Activated CD4-positive, alpha-beta T cell treated with anti-CD3 and anti-CD28 coated beads for 1 hour (primary cell): ENCODE measurements at regions not wholly inside any gene's neighbourhood (a gene's known extent, or its start where the extent isn't known, plus 50 kb on each side); places are given as distances from the start of the nearest gene placed in this dataset.

ENCODE experiments used
- DNase-seq: peaks from one replicate; pipeline ENCODE4 v3.0.0-alpha.2; 2020

DNA sequence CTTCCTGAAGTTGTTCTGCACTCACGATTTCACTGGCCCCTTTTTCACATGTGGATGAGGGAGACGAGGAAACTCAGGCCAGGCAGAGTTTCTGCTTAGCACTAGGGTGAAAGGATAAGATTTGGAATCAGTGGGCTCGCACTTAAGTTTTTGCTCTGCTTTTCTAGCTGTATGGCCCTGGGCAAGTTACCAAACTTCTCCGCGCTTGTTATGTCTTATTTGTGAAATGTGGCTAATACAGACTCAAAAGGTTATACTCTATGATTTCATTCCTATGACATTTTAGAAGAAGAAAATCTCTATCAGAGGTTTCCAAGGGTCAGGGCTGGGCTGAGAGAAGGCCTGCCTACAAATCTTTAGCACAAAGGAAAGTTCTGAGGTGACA lies 191.9 kb upstream of the LRIG1 start:
- no peak for DNase-seq

DNA sequence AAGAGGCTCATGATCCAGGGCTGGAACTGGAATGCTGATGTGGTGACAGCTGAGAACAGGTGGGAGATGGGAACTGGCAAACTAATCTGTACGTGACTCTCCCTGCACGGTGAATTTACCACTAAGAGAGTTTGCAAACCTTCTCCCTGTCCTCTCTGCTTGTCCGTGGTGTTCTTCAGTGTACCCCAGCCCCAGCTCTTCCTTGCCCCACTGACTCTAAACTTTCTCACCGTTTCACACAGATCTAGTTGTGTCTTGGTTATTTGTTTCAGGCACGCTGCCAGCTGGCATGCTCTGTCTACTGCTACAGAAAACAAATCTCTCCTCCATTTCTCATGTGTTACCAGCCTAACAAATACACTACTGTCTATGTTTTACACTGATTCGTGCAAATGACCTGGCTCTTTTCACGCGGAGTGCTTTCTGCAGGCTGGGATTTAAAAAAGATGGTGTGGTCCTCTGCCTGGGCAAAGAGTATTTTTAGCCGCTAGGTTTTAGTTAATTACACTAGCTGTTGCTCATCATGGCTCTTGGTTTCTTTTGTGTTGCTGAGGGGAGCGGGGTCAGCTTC lies 192.7 kb upstream of the LRIG1 start:
- DNase-seq = no peak

DNA sequence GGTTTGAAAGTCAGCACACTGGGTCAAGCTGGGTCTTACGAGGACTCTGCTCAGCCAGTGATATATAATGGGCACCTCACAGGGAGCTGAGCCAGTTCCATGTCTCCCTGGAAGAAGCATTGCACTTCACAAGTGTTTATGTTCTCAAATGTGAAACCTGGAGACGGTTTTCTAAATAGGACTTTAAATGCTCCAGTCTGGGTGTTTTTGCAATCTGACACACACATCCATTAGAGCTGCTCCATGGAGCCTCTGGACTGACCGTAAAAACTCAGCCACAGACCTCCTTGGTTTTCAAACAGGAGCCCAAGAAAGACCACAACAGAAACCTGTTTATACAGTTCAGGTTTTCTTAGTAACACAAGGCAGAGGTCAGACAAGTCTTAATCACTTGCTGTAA lies 201.3 kb upstream of the LRIG1 start:
- DNase-seq = no peak

DNA sequence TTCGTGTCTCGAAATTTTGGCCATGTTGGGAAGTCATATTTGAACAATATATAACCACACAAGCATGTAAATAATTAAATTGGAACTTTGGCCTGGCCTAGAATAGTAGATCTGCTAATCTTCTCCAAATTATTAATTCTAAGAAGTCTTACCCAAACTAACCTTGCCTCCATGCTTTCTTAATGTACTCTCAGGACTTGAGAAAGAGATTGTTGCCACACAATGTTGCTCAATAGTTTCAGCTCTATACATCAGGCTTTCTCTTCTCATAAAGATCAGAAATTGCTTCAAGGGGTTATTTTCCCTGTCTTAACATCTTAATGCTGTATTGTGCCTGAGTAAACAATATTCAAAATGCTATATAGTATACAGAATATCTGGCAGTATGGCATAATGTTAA lies 202.7 kb upstream of the LRIG1 start:
- DNase-seq = no peak

DNA sequence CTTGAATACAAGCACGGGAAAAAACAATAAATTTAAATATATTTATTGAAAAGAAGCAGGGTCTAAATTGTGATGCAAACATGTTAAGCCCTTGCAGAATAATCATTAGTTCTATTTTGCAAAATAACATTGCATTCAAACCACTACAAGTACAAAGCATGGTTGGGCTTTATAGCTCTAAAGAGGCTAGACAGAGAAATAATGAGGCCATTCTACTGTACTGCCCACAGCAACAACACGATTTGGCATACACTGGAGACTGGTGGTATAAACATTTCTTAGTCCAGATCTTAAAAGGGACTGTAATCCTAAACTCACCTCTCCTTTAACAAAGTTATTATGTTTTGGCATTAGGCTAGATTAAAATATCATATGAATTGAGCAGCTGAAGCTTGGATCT lies 204.3 kb upstream of the LRIG1 start:
- DNase-seq = no peak

DNA sequence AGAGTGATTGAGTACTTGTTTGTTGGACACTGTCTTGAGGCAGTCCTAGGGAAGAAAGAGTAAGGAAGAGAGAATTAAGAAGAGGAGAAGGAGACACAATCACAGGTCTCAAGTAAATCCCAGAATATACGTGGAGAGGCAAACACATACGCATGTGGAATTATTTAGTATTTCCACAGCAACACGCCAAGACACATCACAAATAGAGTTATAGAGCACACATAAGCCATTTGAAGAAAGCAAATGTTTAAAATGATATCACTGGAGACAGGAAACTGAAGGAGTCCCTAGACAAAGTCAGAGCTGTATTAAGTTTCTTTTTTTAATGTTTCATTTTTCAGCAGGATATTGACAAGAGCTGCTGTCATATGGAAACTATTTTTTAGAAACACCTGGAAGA lies 206.1 kb upstream of the LRIG1 start:
- DNase-seq = no peak

DNA sequence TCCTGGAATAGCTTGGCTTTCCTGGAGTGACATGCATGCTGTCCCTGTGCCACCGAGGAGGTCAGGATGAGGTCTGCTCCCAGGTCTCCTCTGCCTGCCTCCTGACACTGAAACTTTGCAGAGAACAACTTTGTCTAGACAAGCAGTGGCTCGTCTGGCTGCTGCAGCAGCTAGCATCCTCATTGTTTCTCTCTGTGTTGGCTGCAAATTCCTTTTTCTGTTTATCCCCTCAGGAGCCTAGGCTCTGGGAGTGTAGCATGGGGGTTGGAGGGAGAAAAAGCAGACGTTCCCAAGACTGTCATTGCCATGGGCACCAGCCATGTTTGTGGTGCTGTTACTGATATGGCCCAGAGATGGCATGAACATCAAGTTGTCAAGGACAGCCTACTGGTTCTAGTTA lies 208.7 kb upstream of the LRIG1 start:
- DNase-seq = no peak

DNA sequence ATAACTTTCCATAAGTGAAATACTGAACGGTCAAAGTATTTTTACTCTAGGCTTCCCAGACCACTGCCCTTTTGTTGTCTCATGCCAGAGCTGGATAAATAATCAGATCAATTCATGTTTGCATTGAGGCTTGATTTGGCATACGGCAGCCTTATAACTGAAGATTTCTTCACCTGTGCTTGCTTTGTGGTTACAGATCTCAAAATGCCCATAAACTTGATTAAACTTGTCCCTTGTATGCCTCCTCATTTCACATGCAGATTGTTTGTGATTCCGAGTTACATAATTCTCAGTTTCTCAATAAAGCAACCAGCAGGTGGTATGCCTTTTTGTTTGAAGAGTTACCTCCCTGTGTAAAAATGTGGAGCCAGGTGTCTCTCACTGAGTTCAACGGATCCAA lies 211.4 kb upstream of the LRIG1 start:
- DNase-seq = no peak

DNA sequence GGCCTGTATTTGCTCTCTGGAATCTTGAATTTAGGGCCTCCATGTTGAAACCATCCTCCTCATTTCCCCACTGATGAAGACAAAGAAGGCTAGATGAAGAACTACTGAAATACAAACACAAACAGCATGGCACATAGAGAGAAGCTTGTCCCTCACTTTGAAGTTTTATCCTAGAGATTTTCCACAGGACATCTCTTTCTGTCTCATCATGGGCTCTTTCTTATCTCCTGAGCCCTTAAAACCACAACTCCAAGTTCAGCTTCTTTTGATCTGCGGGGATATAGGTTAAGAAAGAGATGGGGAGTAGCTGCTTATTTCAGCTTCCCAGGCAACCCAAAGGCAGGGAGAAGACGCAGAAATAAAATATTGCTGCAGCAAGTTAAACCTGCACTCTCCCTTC lies 213.1 kb upstream of the LRIG1 start:
- no peak for DNase-seq

DNA sequence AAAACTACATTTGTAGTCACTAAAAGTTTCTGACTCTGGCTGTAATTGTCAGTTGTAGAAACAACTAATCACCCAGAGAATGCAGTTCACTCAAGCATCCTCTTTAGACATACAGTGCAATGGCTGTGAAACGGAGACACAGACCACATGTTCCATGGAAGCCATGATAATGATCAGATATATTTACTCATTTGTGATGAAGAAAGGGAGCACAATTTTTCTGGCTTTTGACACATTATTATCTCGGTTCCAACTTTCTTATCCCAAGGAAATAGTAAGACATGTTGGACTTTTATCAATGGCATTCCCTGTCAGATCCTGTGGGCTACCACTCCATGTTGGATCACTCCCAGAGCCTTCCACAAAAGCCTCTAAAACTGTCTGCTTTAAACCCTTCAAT lies 215.0 kb upstream of the LRIG1 start:
- DNase-seq = no peak

DNA sequence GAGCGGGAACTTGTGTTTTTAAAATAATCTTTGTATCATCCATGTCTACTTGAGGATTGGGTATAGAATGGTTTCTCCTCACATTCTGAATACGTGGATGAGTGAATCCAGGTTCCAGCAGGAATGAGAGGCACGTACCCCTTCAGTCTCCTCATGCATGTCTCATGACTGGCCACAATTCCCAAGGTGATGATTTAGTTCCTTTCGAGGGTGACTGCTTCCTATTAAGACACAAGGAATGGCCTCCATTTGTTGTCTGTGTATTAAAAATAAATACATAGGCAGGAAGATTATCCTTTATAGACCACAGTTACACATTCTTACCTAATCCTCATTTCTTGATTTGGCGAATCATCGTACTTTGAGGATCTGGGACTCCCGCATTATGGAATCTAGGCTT lies 217.0 kb upstream of the LRIG1 start:
- no peak for DNase-seq

DNA sequence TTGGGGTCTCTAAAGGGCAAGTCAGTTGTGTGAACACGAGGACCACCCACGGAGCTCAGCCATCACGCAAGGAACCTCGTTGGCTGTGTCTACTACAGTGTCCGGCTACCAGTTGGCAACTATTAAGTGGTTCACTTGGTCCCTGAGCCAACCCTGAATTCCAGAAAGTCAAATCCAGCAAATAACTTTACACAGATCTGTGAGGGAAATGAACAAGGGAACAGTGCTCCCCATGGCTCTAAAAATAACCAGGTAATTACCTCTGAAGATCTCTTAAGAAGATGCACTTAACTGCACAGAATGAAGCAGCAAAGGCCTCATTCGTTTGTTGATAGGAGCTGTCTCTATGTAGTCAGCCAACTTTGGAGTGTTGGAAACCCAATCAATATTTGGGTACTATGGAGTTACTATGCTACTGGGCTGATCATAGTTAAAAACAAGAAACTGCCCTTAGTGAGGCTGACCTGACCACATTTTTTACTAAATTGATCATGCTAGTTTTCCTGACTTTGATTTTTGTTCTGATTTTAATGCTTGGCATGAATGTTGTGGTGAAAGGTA lies 219.1 kb upstream of the LRIG1 start:
- DNase-seq = no peak

DNA sequence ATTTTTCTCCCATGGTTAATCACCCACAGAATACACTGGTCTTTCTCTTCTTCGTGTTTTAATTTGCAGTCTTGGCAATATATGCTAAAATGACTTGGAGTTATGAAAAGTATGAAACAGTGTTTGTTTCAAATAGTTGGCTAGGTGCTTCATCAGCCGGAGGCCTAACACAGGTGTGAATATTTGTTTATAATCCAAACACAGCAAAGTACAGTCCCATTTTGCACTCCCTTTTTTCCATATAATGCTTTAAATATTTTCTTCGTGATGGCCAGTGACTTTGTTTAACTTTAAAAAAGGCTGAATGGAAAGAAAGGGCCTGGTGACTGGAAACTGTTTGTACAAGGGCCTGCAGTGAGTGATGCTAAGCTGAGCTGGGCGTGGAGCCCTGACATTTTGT lies 219.7 kb upstream of the LRIG1 start:
- DNase-seq = no peak

DNA sequence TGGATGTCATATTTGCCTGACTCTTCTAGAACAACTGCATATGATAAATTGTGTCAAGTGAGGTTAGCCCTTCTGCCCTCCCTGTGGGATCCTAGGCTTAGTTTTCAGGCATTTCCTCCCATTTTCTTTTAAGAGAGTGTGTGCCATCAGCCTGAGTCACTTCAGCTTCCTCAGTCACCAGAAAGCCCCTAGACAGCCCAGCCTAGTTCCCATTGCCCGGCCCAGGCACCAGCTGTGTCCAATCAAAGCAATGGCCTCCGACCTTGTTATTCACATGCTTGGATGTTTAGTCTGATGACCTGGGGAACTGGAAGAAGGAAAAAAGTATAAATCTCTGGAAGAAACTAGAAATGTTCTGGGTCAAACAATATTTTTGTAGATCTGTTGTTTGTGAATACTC lies 221.9 kb upstream of the LRIG1 start:
- DNase-seq = no peak

DNA sequence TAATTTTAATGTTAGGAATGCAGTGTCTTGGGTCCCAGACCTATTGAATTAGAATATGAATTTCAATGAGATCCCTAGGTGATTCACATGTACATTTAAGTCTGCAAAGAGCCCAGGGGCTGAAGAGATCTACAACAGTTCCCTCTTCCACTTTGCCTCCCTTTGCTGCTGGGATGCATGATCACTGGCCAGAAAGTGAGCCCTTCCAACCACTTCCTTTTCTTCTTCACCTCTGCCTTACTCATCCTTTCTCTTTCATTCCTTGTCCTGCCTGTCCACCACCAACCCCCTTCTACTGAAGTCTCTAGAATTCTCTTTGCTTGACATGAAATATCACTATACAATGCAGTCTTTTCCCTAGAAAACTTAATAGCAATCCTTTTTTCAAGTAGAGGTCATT lies 222.4 kb upstream of the LRIG1 start:
- DNase-seq = no peak

DNA sequence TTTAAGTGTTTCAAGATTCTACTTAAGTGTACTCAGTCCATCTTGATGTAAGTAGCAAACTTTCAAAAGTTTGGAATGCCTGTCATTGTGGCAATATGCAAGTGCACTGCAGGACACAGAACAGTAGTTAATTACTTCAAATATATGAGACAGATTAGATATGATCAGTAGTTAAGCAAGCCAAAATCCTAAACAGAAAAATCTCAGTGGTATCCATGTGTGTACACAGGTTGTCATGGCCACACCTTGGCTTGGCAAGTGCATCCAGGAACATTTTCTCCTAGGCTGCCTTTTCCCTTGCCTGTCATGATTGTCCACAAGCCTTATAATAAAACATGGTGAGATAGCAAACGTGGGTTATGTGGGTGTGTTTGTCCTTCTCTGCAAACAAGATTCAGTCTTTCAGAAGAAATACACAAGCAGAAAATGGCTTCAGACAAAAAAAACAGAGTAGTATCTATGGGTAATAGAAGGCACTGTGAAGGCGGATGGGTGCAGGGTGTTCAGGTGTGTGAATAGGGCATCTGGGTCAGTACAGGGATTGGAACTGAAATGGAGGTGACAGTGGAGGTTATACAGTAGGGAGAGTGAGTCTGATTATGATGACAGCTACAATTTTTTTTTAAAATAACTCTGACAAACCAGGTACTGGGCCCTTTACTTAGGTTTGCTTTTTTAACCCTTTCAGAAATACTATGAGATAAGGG lies 229.0 kb upstream of the LRIG1 start:
- no peak for DNase-seq

DNA sequence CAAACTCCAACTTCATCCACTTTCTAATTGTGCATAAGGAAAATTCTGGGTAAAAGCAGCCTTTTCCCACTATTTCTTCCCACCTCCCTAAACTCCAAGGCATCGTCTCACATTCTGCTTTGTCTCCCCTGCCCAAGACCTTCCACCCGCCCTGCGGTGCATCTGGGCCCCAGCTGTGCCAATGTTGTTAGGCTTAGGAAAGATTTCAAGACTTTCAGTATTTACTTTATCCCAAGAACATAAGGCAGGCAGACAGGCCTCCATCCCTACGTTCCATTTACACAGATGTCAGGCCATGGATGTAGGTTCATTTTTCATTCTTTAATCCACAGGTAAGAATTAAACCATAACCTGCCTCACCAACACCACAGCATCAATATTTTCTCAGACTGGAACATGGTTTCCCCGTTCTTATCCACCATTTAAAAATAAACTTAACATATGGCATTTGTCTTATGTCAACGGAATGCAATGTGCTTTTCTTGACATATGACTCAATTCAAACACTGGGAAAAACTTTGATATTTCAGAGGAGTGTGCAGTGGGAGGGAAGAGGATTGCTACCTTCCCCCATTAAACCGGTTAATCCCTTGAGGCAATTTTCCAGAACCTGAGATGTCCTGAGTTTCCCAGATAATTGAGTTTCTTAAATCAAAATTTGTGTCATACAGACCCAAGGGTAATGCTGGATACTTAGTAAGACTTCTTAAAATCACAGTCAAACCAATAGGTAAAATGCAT lies 238.0 kb upstream of the LRIG1 start:
- no peak for DNase-seq

DNA sequence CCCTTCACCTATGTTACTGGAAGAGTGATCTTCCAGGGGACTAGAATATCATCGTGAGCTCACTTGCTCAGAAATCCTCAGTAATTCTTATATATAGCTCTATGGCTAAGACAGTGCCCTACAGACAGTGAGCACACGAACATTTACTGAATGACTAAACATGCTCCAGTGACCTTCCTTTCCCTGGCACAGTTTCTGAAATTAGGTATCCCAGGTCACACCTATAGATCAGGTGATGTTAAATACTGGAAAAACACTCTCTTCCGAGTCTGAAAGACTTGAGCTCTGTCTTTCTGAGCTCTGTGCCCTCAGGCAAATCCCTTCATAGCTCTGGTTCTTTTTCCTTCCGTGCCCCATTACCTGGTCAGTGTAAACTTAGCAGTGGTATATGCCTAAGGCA lies 239.4 kb upstream of the LRIG1 start:
- no peak for DNase-seq

DNA sequence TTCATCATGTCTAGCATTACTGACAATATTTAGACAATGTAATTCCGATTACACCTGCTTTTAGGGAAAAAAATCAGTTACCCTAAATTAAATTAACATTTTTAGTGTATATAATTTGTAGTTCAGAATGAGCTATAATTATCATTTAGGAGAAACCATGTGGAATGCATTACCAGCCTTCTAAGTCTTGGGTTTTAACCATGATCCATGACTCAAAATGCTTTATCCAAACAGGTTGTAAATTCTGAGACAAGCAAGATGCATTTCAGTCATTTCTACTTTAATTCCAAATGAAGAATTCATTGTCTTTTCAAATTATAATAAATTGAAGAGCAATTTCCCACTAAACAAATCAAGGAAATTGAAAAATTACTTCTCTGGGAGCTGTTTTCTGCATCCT lies 243.7 kb upstream of the LRIG1 start:
- no peak for DNase-seq

DNA sequence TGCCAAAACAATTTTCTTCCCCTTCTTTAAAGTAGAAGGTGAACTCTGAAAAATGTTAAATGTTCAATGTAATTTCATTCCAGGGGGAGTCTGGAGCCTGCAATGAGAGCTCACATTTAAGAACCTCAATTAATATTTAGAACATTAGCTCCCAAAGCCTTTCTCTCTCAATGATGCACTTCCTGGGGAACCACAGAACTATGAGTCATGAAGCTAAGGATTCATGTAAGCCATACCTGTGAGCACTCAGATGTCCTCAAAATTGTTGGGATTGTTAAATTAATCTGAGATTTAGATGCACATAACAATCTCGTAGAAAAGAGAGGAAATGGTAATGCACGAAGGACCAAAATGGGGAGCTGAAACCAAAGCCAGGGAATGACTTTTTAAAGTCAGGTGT lies 244.2 kb upstream of the LRIG1 start:
- DNase-seq = no peak

DNA sequence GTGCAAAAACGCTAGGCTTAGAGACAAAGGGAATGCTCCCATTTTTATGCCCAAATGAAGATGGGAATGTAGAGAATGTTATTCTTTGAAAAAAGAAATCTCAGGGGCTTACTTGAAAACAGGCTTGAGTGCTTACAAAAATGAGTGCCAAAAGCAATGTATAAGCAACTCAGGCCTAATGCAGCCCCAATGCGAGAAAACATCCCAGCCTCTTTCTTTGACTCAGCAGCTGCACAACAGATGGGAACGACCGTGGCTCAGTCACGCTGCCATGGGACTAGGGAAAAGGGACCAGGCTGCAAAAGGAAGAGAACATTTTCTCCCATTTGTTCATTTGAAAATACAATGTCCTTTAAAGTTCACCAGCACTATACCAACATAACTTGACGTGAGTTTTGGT lies 246.4 kb upstream of the LRIG1 start:
- no peak for DNase-seq

DNA sequence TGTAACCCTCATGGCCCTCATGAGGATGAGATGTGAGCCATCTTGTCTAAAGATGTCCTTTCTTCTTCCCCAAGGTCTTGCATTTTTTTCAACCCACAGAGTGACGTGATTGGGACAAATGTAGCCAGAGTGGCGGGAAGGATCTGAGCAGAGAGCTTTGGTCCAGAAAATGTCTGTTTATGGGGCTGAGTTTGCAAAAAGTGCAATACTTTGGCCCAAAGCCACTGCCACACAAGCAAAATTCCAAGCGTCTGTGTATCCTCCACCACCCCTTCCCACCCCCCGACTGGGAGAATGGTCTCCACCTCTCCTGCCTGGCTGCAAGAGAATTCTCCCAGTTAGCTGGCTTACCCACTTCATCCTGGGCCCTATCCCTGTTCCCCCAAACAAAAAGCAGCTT lies 246.9 kb upstream of the LRIG1 start:
- DNase-seq = no peak

DNA sequence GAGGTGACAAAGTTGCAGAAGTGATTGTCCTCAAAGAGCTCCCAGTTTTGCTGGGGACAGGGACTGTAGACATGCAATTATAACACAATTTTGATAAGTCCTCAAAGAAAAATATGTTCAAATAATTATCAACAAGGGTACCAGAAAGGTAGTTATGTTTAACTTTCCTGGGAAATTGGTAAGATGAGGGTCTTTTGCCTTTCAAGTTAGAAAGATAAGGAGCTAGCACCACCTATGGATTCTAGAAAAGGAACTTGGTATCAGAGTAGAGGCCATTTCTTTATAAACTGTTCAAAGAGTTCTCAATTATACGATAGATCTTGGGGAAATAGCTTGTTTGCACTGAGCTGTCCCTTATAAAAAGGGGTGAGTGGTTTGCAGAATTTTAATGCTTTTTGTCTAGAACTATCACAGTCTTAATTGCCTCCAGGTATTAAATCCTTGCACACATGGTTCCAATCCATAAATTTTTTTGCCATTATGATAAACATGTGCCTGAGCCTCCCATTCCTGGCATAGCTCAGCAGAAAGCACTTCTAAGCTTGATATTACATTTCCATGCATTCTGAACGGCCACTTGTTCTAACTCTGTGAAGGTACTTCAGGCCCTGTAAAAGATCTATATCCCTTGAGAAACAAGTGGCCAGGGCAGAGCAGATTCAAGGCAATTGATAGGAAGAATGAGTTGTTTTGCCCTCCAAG lies 247.5 kb upstream of the LRIG1 start:
- no peak for DNase-seq

DNA sequence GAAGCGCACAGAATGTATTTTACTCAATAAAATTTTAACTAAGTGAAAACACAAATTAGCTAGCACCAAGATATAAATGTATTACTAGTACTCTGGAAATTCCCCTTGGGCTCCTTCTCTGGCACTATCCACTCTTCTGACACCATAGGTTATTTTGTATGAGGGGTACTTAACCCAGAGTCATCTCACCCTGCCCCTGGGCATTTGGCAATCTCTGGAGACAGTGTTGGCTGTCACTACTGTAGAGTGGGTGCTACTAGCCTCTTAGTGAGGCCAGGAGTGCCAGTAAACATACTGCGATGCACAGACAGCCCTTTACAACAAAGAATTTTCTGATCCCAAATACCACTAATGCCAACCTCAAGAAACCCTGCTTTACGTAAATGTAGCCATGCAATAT lies 246.3 kb upstream of the KBTBD8 start:
- no peak for DNase-seq
